ENCODE measurements at regions not wholly inside any gene's neighbourhood (a gene's known extent, or its start where the extent isn't known, plus 50 kb on each side); places are given as distances from the start of the nearest gene placed in this dataset.

- no peak for TF ChIP-seq CTCF (IDR thresholded peaks at IDR 0.05)
- no peak for TF ChIP-seq ZFX (IDR thresholded peaks at IDR 0.05; ENCODE audit: borderline replicate concordance)
These were observed 125.9 kb upstream of the NTF3 start for GRCh38 chr12:5305886-5306545.
